ENCODE measurements at regions not wholly inside any gene's neighbourhood (a gene's known extent, or its start where the extent isn't known, plus 50 kb on each side); places are given as distances from the start of the nearest gene placed in this dataset.
A peak's percentile ranks its signal among the peaks of the same experiment; 100 is the strongest.

DNA sequence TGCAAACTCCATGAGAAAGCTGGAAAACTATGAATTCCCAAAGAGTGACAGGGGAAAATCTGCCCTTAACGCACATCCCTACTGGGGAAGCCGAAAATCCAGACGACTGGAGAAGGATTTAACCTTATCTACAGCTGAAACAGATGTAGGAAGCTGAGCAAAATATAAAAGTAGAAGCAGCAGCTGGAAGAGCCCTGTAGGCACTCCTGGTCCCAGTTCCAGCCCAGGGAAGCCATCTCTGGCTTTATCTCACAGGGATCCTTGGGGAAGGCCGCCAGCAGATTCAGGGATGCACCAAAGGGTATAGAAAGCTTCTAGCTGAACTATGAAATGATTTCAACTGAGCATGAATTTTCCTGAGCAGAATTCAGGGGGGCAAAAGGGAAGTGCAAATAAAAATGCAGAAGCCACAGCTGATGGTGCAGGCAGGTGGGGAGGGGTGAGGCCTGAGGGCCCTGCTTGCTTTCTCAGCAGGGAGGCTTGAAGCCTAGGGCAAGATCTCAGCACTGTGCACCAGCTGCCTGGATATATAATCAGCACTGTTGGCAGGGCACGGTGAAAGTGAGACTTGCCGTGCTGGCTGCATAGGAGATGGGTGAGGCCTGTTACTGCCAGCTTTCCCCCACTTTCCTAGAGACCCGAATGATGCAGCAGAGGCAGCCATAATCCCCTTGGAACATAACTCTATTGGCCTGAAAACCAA lies 2019.5 kb upstream of the NUDT12 start:
- no peak for DNase-seq
- no peak overlapping the region for H3K4me3 ChIP-seq
- H3K9me3 ChIP-seq = peaks cover 5% of the 10 kb centered on the region
- no peaks in the 10 kb centered on the region for H3K36me3 ChIP-seq
- H3K27me3 ChIP-seq = no peaks in the 10 kb centered on the region

DNA sequence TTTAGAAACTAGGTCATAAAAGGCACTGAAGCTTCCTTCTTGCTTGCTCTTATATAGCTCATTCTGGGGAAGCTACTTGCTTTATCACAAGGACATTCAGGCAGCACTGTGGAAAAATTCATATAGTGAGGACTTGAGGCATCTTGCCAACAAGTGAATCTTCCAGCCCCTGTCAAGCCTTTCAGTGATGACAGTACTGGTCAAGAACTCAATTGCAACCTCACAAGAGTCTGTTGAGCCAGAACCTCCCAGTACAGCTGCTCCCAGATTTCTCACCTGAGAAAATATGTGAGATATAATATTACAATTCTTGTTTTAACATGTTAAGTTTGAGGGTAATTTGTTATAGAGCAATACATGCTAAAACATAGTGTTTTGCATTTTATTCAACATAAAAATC lies 2011.0 kb upstream of the NUDT12 start:
- no peak for DNase-seq
- no peak overlapping the region for H3K4me3 ChIP-seq
- H3K9me3 ChIP-seq = no peaks in the 10 kb centered on the region
- no peaks in the 10 kb centered on the region for H3K27me3 ChIP-seq
- no peaks in the 10 kb centered on the region for H3K36me3 ChIP-seq

DNA sequence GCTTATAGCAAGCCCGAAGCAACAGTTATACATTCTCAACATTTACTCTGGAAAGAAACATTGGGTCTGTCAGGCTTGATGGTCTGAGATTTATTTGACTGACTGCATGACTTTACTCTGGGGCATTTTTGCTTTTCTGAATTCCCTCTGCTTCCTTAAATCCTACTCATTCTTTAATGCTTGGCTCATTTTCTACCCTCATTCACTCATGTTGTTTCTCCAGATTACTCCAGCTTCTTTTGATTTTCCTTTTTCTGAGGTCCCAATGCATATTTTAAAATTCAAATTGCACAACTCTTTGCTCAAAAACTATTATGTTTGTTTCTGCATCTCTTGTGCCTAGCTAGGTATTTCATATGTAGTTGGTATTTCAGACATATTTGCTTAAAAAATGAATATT lies 2002.9 kb upstream of the NUDT12 start:
- no peaks in the 10 kb centered on the region for H3K36me3 ChIP-seq
- no peaks in the 10 kb centered on the region for H3K9me3 ChIP-seq
- DNase-seq = no peak
- H3K4me3 ChIP-seq = no peak overlapping the region
- H3K27me3 ChIP-seq = no peaks in the 10 kb centered on the region

DNA sequence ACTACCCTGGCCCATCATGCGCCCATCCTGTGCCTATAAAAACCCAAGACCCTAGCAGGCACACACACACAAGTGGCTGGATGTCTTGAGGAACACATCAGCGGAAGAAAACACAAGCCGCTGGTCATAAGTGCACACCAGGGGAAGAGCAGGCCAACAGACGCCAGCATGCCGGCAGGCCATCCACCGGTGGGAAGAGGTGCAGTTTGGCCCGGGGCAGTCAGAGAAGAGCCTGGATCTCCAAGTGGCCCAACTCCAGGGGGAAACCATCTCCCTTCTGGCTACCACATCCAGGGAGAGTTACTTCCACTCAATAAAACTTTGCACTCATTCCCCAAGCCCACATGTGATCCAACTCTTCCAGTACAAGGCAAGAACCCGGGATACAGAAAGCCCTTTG lies 2001.3 kb upstream of the NUDT12 start:
- no peaks in the 10 kb centered on the region for H3K9me3 ChIP-seq

DNA sequence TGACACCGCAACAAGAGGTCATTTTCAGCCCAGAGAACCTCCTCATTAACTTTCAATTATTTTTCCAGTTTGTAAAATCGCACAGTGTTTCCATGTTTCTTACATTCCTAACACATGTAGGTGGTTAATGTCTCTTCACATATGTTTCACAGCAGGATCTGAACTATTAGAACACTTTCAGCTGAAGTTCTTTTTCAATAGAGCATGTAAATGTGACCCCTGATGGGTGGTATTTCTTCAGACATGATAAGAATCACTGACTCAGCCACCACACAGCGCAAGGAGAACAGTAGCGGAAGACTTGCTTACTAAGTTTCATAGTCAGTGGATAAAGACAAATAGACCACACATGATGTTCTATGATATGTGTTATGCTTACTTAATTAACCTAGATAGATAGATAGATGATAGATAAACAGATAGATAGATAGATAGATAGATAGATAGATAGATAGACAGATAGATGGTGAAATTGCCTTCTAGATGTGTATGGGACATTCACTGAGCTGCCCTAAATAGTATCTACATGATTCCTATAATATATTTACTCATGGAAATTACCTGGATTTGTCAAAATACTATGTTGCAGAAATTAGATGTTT lies 1992.1 kb upstream of the NUDT12 start:
- H3K27me3 ChIP-seq = no peaks in the 10 kb centered on the region
- no peak for DNase-seq

More for the DNA sequence above, 2001.3 kb upstream of the NUDT12 start:
- H3K27me3 ChIP-seq = no peaks in the 10 kb centered on the region
- H3K4me3 ChIP-seq = no peak overlapping the region
- no peaks in the 10 kb centered on the region for H3K36me3 ChIP-seq
- no peak for DNase-seq

DNA sequence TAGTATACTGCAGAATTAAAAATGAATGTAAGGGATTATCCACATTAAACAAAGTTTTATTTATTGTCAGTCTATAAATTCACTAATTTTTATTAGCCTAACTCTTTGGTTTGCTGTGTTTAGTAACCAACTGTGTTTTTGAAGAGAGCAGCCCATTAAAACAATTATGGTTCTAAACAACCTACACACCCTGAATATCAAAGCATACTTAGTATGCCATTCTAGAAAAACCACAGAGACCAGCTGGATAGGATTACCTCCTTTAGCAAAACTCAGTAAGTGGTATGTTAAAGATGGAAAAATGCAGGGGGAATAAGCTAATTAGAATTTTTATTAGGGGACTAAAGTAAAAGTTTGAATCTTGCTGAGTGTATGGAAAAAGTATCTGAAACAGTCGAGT lies 1981.7 kb upstream of the NUDT12 start:
- Histone ChIP-seq H3K4me3 (no peak overlapping the region), H3K27me3 (no peaks in the 10 kb centered on the region), H3K9me3 (no peaks in the 10 kb centered on the region), H3K36me3 (no peaks in the 10 kb centered on the region)
- no peak for DNase-seq

More for the DNA sequence above, 1992.1 kb upstream of the NUDT12 start:
- Histone ChIP-seq H3K9me3 (no peaks in the 10 kb centered on the region), H3K36me3 (no peaks in the 10 kb centered on the region), H3K4me3 (no peak overlapping the region)

DNA sequence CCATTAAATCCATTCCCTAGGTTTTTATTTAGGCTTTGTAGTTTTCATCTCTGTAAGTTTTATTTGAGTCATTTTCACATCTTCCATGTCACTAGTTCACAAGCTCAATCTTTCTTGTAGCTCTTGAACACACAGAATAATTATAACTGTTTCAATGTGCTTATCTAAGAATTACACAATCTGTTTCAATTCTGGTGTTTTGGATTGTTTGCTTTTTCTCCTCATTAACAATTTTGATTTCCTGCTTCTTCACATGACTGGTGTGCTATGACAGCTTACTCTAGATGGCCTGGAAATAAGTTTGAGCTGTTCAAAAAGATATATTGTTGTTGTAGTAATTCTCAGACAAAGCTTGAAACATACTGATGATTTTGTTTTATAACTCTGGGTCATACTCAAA lies 1974.1 kb upstream of the NUDT12 start:
- H3K27me3 ChIP-seq = no peaks in the 10 kb centered on the region
- no peak overlapping the region for H3K4me3 ChIP-seq
- peaks cover under 1% of the 10 kb centered on the region; the same call in 1 of the 2 replicates for H3K9me3 ChIP-seq
- no peak for DNase-seq
- H3K36me3 ChIP-seq = no peaks in the 10 kb centered on the region

DNA sequence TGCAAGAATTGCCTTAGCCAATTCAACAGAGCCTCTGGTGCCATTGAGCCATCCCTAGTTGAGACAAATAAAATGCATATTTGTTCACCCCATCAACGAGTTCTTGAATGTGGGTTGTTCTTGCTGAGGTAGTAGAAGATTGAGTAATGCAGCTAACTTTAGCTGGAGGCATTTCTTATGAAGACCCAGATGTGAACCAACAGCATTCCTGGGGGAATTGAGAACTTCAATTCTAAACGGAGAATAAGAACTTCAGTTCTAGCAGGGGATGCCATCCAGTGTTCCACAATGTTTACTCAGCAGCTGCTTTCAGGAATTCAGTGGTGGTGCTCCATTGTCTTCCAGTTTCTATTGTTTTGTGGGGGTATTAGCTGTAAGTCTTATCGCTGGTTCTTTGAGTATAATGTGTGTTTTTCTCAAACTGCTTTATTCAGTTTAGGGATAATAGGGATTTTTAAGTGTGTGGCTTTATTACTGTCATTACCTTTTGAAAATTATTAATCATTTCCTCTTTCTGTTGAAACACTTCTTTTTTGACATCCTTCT lies 1968.2 kb upstream of the NUDT12 start:
- H3K36me3 ChIP-seq = no peaks in the 10 kb centered on the region
- DNase-seq = no peak
- peaks cover 7% of the 10 kb centered on the region for H3K9me3 ChIP-seq
- no peak overlapping the region for H3K4me3 ChIP-seq
- H3K27me3 ChIP-seq = no peaks in the 10 kb centered on the region

DNA sequence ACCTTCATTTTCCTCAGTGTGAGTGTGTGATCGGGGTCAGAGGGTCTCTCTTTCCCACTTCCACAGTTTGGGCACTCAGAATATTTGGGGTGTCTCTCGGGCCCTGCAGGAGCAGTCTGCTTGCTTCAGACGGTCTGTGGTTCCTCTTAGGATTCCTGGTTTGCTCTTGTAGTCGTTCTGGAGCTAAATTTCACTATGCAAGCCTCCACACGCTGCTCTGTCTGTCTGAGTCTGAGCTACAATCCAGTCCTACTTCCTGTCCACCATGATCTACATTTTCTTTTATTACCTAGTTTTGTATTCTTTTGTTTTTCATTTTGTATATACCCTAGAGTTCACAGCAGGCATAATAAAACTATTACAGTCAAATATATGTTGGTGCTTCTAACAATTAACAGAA lies 1967.3 kb upstream of the NUDT12 start:
- no peak for DNase-seq
- Histone ChIP-seq H3K36me3 (no peaks in the 10 kb centered on the region), H3K27me3 (no peaks in the 10 kb centered on the region), H3K9me3 (peaks cover 7% of the 10 kb centered on the region), H3K4me3 (no peak overlapping the region)

DNA sequence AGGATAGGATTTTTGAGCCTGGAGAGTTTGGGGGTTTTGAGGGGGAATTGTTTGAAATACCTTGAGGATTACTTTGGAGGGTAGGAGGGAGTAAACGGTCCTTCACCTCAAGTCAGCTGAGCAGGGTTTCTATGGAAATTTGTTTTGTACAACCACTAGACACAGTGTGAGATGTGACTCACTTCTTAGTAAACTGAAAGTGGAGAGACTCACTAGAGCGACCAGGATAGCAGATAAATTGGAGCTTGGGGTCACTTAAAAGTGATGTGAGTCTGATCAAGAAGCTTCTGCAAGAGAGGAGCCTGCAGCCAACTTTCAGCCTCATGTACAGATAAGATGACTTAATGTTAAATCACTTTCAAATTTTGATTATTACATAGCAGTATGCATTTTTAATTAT lies 1945.9 kb upstream of the NUDT12 start:
- H3K9me3 ChIP-seq = no peaks in the 10 kb centered on the region
- H3K36me3 ChIP-seq = no peaks in the 10 kb centered on the region
- DNase-seq = peak; percentile 7
- H3K27me3 ChIP-seq = no peaks in the 10 kb centered on the region
- H3K4me3 ChIP-seq = no peak overlapping the region

DNA sequence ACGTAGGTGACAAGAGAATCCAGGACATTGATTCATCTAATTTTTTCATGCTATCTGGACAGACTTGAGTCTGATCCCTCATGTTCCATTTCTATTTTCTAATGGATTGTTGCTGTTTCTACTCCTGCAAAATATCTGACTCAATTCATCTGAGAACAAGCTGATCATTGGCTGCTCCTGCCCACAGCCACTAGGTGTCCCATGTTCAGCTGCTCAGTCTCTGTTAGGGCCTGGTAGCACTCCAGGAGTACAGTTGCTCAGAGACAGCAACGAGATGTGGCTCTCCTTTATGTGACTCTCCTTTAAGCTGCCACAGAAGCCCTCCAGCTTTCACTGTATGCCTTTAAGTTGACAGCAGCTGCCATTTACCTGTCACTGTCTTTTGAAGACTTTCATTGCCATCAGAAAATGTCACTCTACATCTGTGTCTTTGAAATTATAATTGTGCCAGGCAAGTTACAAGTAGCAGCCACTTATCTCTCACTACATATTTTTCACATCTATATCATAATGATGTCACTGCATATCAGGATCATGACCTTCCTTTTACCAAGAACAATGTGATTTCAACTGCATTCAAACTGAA lies 1944.2 kb upstream of the NUDT12 start:
- peak; percentile 24 for DNase-seq
- H3K4me3 ChIP-seq = no peak overlapping the region
- no peaks in the 10 kb centered on the region for H3K36me3 ChIP-seq
- no peaks in the 10 kb centered on the region for H3K27me3 ChIP-seq
- no peaks in the 10 kb centered on the region for H3K9me3 ChIP-seq

DNA sequence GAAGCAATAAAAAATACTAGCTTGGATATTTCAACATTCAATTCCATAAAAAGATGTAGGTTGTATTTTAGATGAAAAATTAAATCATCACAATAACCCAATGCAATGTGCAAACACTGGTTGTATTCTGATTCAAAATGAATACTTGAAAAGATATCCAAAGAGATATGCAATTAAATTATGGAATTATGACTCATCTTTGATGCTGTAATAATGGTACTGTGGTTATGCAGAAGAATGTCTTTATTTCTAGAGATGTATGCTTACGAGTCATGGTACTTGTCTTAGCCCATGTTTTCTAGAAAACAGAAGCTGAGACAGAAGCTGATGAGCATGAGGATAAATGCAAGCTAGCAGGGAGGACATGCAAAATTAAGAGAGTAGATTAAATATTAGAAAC lies 1941.4 kb upstream of the NUDT12 start:
- no peaks in the 10 kb centered on the region for H3K27me3 ChIP-seq
- no peaks in the 10 kb centered on the region for H3K36me3 ChIP-seq
- no peak overlapping the region for H3K4me3 ChIP-seq
- H3K9me3 ChIP-seq = no peaks in the 10 kb centered on the region
- DNase-seq = no peak

DNA sequence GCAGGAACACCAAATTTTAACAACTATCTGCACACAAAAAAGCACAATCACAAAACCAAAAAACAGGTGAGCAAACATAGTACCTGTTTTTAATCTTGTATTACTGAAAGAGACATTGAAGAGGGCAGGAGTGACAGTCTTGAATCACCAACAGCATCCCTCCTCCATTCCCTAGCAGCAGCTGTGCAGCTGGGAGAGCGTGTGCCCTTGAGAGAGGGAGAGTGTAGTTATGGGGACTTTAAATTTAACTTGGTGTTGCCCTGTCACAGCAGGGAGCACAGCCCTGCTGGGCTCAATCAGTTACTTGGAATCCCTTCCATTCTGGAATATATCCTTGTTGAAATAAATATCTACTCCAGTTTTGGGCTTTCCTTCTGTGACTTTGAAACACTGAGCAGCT lies 1938.7 kb upstream of the NUDT12 start:
- no peaks in the 10 kb centered on the region for H3K27me3 ChIP-seq
- H3K4me3 ChIP-seq = no peak overlapping the region
- no peaks in the 10 kb centered on the region for H3K36me3 ChIP-seq
- no peaks in the 10 kb centered on the region for H3K9me3 ChIP-seq
- DNase-seq = no peak

DNA sequence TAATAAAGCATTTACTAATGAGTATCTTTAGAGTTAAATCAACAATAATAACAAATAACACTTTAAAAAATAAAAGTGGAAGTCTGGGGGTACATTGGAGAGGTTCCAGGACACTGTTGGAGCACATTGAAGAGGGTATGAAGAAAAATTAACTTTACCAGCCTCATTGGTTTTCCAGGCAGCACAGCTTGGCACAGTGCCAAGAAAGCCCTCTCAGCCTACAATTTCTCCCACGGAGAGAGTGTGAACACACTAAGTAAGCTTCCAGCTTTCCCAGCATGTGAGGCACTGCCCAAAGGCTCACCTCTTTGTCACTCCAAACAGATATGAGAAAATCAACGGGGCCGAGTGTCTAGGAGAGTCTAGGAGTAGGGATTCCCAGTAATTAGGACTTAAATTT lies 1912.8 kb upstream of the NUDT12 start:
- Histone ChIP-seq H3K27me3 (no peaks in the 10 kb centered on the region), H3K4me3 (no peak overlapping the region), H3K9me3 (peaks cover 14% of the 10 kb centered on the region), H3K36me3 (no peaks in the 10 kb centered on the region)
- DNase-seq = no peak

DNA sequence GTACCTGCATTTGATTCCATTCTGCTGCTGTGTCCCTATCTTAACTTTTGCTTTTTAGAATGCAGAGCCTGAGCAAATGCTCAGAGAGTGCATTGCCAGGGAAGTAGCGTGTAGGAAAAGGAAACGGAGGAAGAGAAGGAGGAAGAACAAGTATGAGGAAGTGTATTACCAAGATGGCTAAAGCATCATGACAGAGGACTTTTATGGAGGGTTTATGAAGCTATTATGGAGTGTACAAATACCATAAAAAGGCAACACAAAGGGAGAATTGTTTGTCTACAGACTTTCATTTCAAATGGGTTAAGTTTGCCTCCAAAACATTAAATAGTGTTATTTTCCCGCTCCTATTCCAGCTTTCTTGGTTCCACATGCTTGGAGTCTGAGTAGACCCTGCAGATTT lies 1899.8 kb upstream of the NUDT12 start:
- Histone ChIP-seq H3K9me3 (peaks cover 21% of the 10 kb centered on the region), H3K27me3 (no peaks in the 10 kb centered on the region), H3K36me3 (no peaks in the 10 kb centered on the region), H3K4me3 (no peak overlapping the region)
- DNase-seq = no peak

DNA sequence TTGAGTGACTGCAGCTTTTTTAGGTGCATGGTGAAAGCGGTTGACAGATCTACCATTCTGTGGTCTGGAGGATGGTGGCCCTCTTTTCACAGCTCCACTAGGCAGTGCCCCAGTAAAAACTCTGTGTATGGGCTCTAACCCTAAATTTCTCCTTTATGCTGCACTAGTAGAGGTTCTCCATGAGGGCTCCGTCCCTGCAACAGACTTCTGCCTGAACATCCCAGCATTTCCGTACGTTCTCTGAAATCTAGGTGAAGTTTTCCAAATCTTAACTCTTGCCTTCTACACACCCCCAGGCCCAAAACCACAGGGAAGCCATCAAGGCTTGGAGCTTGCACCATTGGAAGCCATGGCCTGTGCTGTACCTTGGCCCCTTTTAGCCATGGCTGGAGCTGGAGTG lies 1898.1 kb upstream of the NUDT12 start:
- no peaks in the 10 kb centered on the region for H3K36me3 ChIP-seq
- no peaks in the 10 kb centered on the region for H3K27me3 ChIP-seq
- peaks cover 21% of the 10 kb centered on the region for H3K9me3 ChIP-seq
- DNase-seq = no peak
- no peak overlapping the region for H3K4me3 ChIP-seq

DNA sequence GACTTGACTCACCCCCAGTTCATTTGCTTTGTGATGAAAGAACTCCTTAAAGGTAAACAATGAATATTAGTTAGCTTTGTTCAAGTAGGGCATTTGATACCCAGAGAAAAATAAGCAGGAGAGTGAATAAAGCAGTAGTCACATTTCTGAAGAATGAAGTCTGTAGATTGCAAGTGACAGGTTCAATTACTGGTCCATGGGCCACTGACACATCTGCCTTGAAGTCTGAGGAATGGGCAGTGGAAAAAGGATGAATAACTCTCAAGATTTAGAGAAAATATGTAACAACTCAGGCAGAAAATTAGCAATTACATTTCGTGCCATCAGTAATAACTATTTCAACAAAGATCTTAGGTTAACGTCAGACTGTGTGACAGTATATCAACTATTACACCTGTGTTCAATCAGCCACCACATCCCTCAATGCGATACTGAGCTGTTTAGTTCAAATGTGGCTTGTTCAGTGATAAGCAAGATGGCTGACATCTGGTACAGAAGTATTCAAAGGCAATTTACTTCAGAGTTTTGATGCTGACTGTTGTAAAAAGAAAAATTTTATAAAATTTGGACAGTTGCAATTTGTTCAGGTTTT lies 1890.7 kb upstream of the NUDT12 start:
- no peaks in the 10 kb centered on the region for H3K36me3 ChIP-seq
- H3K4me3 ChIP-seq = no peak overlapping the region
- H3K27me3 ChIP-seq = no peaks in the 10 kb centered on the region
- peaks cover 8% of the 10 kb centered on the region for H3K9me3 ChIP-seq
- DNase-seq = no peak

Measured in MG63 (cell line).